SH-SY5Y (cell line): ENCODE measurements at regions not wholly inside any gene's neighbourhood (a gene's known extent, or its start where the extent isn't known, plus 50 kb on each side); places are given as distances from the start of the nearest gene placed in this dataset.

Source experiments
- GATA2 ChIP-seq: IDR thresholded peaks from 2 replicates; pipeline ENCODE4 v1.6.1; 2011; ENCODE audit warnings: mild to moderate bottlenecking, low read depth, low read length
- GATA3 ChIP-seq: IDR thresholded peaks from 2 replicates; pipeline ENCODE4 v1.6.1; 2011; ENCODE audit warnings: low read depth, mild to moderate bottlenecking, low read length, moderate library complexity

DNA sequence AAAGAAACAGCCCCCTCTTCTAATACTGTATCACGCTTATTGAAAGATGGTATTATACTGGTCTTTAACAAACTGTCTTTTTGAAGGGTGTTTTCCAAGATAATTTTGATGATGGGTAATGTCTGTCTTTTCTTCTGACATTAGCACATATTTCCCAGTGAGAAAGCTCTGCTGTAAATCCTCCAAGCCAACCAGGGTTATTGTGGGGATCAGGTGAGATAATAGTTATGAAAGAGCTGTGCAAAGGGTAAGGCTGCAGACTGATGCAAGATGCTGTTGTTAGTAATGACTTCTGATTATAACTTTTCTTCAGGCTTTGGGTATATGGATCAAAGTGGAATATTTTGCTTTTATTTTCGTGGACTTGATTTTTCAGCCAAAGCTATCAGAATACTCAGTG lies 581.7 kb downstream of the REEP3 start:
- TF ChIP-seq GATA2 (no peak), GATA3 (no peak)
